Heart left ventricle (tissue), 13 donors: ENCODE measurements at regions not wholly inside any gene's neighbourhood (a gene's known extent, or its start where the extent isn't known, plus 50 kb on each side); places are given as distances from the start of the nearest gene placed in this dataset.
"Not testable (repeated sequence)": the region's sequence is repeated elsewhere in the genome, so short reads cannot be mapped to it uniquely, and the experiment has no call there.

Experiments
- POLR2A ChIP-seq, 2 donors: fragments of 450-650 bp; IDR thresholded peaks; one replicate each; pipeline ENCODE4 v1.6.1; 2017; ENCODE audit warnings: antibody characterized with exemption in 2 of 2, mild to moderate bottlenecking in 2 of 2, moderate library complexity in 2 of 2
- TF ChIP-seq, protein P1 (sequence below), 12 donors: fragments of 200-600 bp; sonication (generic) in 4 of 12; IDR thresholded peaks; one replicate each; pipeline versions ENCODE4 v1.5.0 to v1.8.0; 2018 to 2022; ENCODE audit warnings: antibody characterized with exemption in 12 of 12, mild to moderate bottlenecking in 5 of 12
- donor health status: ischemic (EF 13 %, LVEDD 7.1; RV severe dilation, severe dysfunction).
- donor health status: DM: no; HTN: yes; CAD: no.
- donor health status: DM: no; HTN: no; CAD: no.
- donor health status: ischemic (EF 25% LVEDD 6.9; RV normal size, moderate dysfunction).
- donor health status: ischemic (EF 25% LVEDD 5.7; RV mildly dilated, moderate dysfunction).
- donor health status: ischemic (EF 35%, LVEDD 5.7; RV mildly dilated, moderate dysfunction).
- donor health status: nonischemic (EF 11% LVEDD 7.7; RV severe dilation, severe dysfunction).
- donor health status: DM: yes; HTN: yes; CAD: no.
- donor health status: PGD.
- donor health status: ischemic (EF 29% LVEDD 5.4; RV normal size, mild dysfunction).
- donor health status: nonischemic (EF 23%, LVEDD 6.1; RV moderate dilation, normal function).

GRCh38 chr12:67488349-67488748 is 160.2 kb upstream of the DYRK2 start:
- TF ChIP-seq, protein P1, sequence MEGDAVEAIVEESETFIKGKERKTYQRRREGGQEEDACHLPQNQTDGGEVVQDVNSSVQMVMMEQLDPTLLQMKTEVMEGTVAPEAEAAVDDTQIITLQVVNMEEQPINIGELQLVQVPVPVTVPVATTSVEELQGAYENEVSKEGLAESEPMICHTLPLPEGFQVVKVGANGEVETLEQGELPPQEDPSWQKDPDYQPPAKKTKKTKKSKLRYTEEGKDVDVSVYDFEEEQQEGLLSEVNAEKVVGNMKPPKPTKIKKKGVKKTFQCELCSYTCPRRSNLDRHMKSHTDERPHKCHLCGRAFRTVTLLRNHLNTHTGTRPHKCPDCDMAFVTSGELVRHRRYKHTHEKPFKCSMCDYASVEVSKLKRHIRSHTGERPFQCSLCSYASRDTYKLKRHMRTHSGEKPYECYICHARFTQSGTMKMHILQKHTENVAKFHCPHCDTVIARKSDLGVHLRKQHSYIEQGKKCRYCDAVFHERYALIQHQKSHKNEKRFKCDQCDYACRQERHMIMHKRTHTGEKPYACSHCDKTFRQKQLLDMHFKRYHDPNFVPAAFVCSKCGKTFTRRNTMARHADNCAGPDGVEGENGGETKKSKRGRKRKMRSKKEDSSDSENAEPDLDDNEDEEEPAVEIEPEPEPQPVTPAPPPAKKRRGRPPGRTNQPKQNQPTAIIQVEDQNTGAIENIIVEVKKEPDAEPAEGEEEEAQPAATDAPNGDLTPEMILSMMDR (IDR thresholded peaks at IDR 0.05), result not testable (repeated sequence)
- not testable (repeated sequence) for TF ChIP-seq POLR2A (IDR thresholded peaks at IDR 0.05)
